ENCODE measurements at regions not wholly inside any gene's neighbourhood (a gene's known extent, or its start where the extent isn't known, plus 50 kb on each side); places are given as distances from the start of the nearest gene placed in this dataset.

DNA sequence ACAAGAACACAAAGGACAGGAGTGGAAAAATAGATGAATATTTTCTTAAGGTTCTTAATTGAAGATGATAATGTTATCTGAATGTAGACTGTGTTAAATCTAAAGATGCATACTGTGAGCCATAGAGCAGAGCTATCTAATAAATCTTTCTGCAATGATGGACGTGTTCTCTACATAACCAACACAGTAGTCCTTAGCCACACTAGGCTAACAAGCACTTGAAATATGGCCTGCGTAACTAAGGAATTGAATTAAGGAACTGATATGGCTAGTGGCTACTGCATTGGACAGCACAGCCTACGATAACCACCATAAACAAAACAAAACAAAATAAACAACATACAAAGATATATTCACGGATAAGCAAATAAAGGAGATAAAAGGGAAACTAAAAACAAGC, 181.3 kb downstream of the LYPLAL1 start:
- Histone ChIP-seq H3K27ac (ENCODE audit: low read depth, low read length) (no peak overlapping the region), H3K27me3 (ENCODE audit: control insufficient read depth in 3 of 3, insufficient read depth in 3 of 3, low read length in 3 of 3) (no peaks in the 10 kb centered on the region), H3K4me1 (ENCODE audit: control insufficient read depth in 3 of 3, insufficient read depth in 3 of 3, low read length in 3 of 3) (no peaks in the 10 kb centered on the region), H3K4me3 (ENCODE audit: low read length in 3 of 3) (no peak overlapping the region), H3K9me3 (ENCODE audit: control insufficient read depth in 3 of 3, low read length in 3 of 3) (no peaks in the 10 kb centered on the region), H3K36me3 (ENCODE audit: control insufficient read depth in 3 of 3, insufficient read depth in 3 of 3, low read length in 3 of 3) (no peaks in the 10 kb centered on the region), H3K9ac (ENCODE audit: low read depth in 1 of 3, low read length in 3 of 3) (no peak overlapping the region)

DNA sequence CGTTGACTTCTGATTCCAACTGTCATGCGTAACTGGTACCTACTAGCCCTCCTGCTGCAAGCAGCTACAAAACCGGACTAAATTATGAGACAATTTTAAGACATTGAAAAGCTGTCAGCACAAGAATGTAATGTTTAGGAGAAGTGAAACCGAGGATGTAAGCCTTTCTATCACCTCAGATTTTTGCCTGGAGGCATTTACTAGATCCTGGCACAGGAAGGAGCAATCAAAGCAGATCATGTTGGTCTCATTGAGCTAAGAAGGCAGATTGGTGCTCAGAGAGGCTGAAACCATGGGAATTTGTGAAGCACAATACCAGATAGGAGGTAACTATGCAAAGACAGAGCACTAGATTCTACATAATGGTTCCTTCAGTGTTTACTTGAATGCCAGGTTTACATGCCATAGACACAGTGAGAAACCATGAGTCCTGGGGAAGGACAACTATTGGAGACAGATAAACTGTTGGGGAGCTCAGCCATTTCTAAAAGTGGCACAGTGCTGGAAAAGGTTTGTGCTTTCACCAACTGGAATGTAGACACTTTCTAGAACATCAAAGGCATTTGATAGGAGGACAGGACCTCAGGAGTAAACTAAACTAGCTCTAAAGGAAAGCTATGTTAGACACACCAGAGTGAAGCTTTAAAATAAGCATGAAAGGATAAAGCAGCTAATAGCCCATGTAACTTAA, 179.4 kb downstream of the LYPLAL1 start:
- H3K27ac ChIP-seq (ENCODE audit: low read depth, low read length) = no peak overlapping the region
- H3K9me3 ChIP-seq (ENCODE audit: control insufficient read depth in 3 of 3, low read length in 3 of 3) = no peaks in the 10 kb centered on the region
- no peak overlapping the region for H3K9ac ChIP-seq (ENCODE audit: low read depth in 1 of 3, low read length in 3 of 3)
- no peaks in the 10 kb centered on the region for H3K36me3 ChIP-seq (ENCODE audit: control insufficient read depth in 3 of 3, insufficient read depth in 3 of 3, low read length in 3 of 3)
- H3K4me1 ChIP-seq (ENCODE audit: control insufficient read depth in 3 of 3, insufficient read depth in 3 of 3, low read length in 3 of 3) = peaks cover under 1 to 5% (median 1%) of the 10 kb centered on the region in 3 donors
- no peaks in the 10 kb centered on the region for H3K27me3 ChIP-seq (ENCODE audit: control insufficient read depth in 3 of 3, insufficient read depth in 3 of 3, low read length in 3 of 3)
- no peak overlapping the region for H3K4me3 ChIP-seq (ENCODE audit: low read length in 3 of 3)

DNA sequence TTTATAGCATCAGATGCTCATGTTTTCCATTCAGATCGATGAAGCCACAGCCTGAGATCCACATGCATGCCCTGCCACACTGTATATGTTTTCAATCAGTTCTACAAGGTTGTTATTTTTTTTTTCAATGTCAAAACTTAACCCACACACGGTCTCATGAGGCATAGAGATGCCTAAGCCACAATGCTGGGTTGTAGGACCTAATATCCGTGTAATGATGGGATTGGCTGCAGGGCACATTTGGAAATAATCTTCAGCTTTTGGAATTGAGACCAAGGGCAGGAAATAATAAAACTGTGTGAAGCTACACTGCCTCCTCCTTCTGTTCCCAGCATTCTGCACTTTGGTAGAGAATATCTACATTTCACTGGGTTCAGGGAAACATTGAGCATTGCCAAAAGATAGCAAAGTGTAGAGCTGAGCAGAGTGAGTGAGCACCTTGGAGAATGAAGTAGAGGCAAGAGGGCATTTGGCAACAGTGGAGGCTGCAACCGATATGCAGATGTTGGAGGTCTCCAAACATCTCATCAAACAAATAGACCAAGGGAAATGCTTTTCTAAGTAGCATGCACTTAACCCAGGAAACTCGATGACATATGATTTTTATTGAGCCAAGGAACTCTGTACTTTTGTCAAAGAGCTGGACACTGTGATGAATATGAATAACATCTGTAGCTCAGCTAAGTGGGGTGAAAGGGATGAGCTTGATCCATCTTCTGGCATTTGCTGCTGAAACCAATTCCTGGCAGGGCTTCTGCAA, 176.7 kb downstream of the LYPLAL1 start:
- Histone ChIP-seq H3K36me3 (ENCODE audit: control insufficient read depth in 3 of 3, insufficient read depth in 3 of 3, low read length in 3 of 3) (no peaks in the 10 kb centered on the region), H3K4me1 (ENCODE audit: control insufficient read depth in 3 of 3, insufficient read depth in 3 of 3, low read length in 3 of 3) (peaks cover 4 to 9% (median 8%) of the 10 kb centered on the region in 3 donors), H3K27ac (ENCODE audit: low read depth, low read length) (no peak overlapping the region), H3K4me3 (ENCODE audit: low read length in 3 of 3) (no peak overlapping the region), H3K27me3 (ENCODE audit: control insufficient read depth in 3 of 3, insufficient read depth in 3 of 3, low read length in 3 of 3) (no peaks in the 10 kb centered on the region), H3K9ac (ENCODE audit: low read depth in 1 of 3, low read length in 3 of 3) (no peak overlapping the region), H3K9me3 (ENCODE audit: control insufficient read depth in 3 of 3, low read length in 3 of 3) (no peaks in the 10 kb centered on the region)

DNA sequence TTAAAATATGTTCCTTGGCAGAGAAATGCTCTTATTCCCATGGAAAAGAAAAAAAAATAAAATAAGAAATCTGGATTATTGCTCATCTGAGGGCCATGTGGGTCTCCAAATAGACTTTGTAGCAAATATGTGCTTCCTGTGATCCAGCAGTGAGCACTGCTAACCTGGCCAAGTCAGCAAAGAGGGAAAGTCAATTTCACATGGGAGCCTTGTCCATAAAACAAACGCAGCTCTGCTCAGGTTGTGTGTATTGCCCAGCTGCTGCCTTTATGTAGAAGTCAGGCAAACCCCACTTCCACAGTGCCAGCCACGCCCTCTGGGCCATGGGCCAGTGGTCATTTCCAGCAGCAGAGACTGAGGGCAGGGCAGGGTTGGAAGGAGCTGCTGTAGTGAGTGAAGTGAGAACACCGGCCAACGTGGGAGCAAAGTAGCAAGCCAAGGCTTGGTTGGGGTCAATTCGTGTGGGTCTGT, 174.3 kb downstream of the LYPLAL1 start:
- H3K4me3 ChIP-seq (ENCODE audit: low read length in 3 of 3) = no peak overlapping the region
- H3K9me3 ChIP-seq (ENCODE audit: control insufficient read depth in 3 of 3, low read length in 3 of 3) = no peaks in the 10 kb centered on the region
- H3K27me3 ChIP-seq (ENCODE audit: control insufficient read depth in 3 of 3, insufficient read depth in 3 of 3, low read length in 3 of 3) = no peaks in the 10 kb centered on the region
- no peak overlapping the region for H3K9ac ChIP-seq (ENCODE audit: low read depth in 1 of 3, low read length in 3 of 3)
- peaks cover 4 to 9% (median 8%) of the 10 kb centered on the region in 3 donors for H3K4me1 ChIP-seq (ENCODE audit: control insufficient read depth in 3 of 3, insufficient read depth in 3 of 3, low read length in 3 of 3)
- no peak overlapping the region for H3K27ac ChIP-seq (ENCODE audit: low read depth, low read length)
- no peaks in the 10 kb centered on the region for H3K36me3 ChIP-seq (ENCODE audit: control insufficient read depth in 3 of 3, insufficient read depth in 3 of 3, low read length in 3 of 3)

DNA sequence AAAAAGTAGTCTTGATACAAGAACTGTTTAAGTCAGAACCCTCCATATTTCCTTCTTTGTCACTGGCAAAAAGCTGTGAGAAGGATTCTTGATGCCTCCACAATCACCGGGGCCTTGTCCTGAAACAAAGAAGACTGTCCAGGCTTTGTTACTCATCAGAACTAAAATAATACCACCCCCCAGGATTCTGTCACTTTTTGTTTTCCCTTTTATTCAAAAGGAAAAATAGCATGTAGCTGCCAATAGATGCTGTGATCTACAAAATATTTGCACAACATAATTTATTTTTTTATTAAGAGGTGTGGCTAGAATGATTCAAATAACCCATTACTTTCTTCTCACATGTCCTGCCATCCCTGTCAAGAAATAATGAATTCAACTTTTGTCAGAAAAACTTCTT, 173.7 kb downstream of the LYPLAL1 start:
- Histone ChIP-seq H3K27me3 (ENCODE audit: control insufficient read depth in 3 of 3, insufficient read depth in 3 of 3, low read length in 3 of 3) (no peaks in the 10 kb centered on the region), H3K9me3 (ENCODE audit: control insufficient read depth in 3 of 3, low read length in 3 of 3) (no peaks in the 10 kb centered on the region), H3K4me3 (ENCODE audit: low read length in 3 of 3) (no peak overlapping the region), H3K4me1 (ENCODE audit: control insufficient read depth in 3 of 3, insufficient read depth in 3 of 3, low read length in 3 of 3) (peaks cover 4 to 9% (median 8%) of the 10 kb centered on the region in 3 donors), H3K9ac (ENCODE audit: low read depth in 1 of 3, low read length in 3 of 3) (no peak overlapping the region), H3K36me3 (ENCODE audit: control insufficient read depth in 3 of 3, insufficient read depth in 3 of 3, low read length in 3 of 3) (no peaks in the 10 kb centered on the region), H3K27ac (ENCODE audit: low read depth, low read length) (no peak overlapping the region)

DNA sequence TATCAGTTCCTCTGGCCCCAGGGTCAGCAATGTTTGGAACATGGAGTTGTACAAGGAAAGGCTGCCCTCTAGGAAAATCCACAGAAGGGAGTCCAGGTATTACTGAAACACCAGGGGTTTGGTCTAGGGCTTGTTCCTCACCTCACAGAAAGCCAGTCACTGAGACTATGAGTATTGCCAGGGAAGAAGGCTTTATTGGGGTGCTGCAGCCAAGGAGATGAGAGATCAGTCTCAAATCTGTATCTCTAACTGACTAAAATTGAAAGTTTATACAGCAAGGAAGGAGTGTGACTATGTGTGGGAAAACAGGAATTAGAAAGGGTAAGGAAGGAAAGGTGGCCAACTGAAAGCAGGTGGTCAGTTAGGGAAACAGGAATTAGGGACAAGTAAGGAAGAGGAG, 172.3 kb downstream of the LYPLAL1 start:
- no peaks in the 10 kb centered on the region for H3K27me3 ChIP-seq (ENCODE audit: control insufficient read depth in 3 of 3, insufficient read depth in 3 of 3, low read length in 3 of 3)
- no peak overlapping the region for H3K27ac ChIP-seq (ENCODE audit: low read depth, low read length)
- peaks cover 4 to 9% (median 8%) of the 10 kb centered on the region in 3 donors for H3K4me1 ChIP-seq (ENCODE audit: control insufficient read depth in 3 of 3, insufficient read depth in 3 of 3, low read length in 3 of 3)
- H3K36me3 ChIP-seq (ENCODE audit: control insufficient read depth in 3 of 3, insufficient read depth in 3 of 3, low read length in 3 of 3) = no peaks in the 10 kb centered on the region
- no peak overlapping the region for H3K4me3 ChIP-seq (ENCODE audit: low read length in 3 of 3)
- H3K9me3 ChIP-seq (ENCODE audit: control insufficient read depth in 3 of 3, low read length in 3 of 3) = no peaks in the 10 kb centered on the region
- no peak overlapping the region for H3K9ac ChIP-seq (ENCODE audit: low read depth in 1 of 3, low read length in 3 of 3)

DNA sequence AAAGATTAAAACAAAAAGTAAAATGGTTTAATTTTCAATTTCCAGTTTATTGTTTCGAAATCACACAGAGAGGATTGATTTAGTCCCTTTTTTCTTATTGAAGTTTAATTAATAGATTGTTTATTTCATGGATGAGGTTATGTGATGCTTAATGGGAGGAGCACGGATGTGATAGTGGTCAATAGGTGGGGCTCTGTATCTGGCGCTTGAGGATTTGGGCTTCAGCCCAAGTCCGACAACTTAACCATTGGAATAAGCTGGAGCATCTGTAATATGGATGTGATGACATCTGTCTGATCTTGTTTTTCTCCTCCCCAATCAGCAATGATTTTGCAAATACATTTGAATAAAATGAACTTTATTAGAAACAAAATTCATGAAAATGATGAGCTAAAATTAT, 169.2 kb downstream of the LYPLAL1 start:
- H3K27me3 ChIP-seq (ENCODE audit: control insufficient read depth in 3 of 3, insufficient read depth in 3 of 3, low read length in 3 of 3) = no peaks in the 10 kb centered on the region
- no peaks in the 10 kb centered on the region for H3K36me3 ChIP-seq (ENCODE audit: control insufficient read depth in 3 of 3, insufficient read depth in 3 of 3, low read length in 3 of 3)
- no peak overlapping the region for H3K27ac ChIP-seq (ENCODE audit: low read depth, low read length)
- H3K9me3 ChIP-seq (ENCODE audit: control insufficient read depth in 3 of 3, low read length in 3 of 3) = no peaks in the 10 kb centered on the region
- no peak overlapping the region for H3K9ac ChIP-seq (ENCODE audit: low read depth in 1 of 3, low read length in 3 of 3)
- H3K4me1 ChIP-seq (ENCODE audit: control insufficient read depth in 3 of 3, insufficient read depth in 3 of 3, low read length in 3 of 3) = peaks cover 0 to 5% (median under 1%) of the 10 kb centered on the region in 3 donors
- H3K4me3 ChIP-seq (ENCODE audit: low read length in 3 of 3) = no peak overlapping the region

DNA sequence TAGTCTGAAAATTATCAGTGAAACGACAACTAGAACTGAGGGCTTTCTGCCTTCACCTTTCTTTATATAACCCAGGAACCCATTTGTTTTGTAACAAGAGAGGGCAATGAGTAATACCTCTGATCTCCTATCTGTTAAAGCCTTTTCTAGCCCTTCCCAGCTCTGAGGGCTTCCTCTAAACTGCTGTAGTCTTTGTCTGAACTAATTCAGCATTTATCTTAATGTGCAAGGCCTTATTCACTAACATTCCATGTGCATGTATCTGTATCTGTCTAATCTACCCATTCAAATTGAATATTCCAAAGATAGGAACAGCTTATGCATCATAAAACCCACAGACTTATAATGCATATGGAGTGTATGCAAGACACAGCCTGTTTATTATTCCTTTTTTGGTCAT, 167.1 kb downstream of the LYPLAL1 start:
- H3K4me3 ChIP-seq (ENCODE audit: low read length in 3 of 3) = no peak overlapping the region
- H3K9ac ChIP-seq (ENCODE audit: low read depth in 1 of 3, low read length in 3 of 3) = no peak overlapping the region
- H3K36me3 ChIP-seq (ENCODE audit: control insufficient read depth in 3 of 3, insufficient read depth in 3 of 3, low read length in 3 of 3) = no peaks in the 10 kb centered on the region

DNA sequence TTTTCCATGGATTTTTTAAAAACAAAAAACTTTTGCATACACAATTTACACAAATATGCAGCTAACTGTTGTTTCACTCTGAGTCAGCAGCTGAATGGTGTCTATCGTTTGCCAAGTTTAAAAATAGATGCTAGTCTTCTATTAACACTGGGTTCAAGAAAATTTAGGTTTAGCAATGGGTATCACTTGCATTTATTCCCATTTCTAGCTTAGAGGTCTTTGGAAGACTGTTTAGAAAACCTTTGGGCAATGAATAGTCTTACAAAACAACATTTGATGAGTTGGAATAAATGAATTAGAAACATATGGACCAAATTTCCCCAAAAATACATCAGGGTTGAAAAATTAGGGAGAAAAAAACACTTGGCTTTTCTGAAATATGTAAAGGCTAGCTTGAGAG, 165.8 kb downstream of the LYPLAL1 start:
- H3K9ac ChIP-seq (ENCODE audit: low read depth in 1 of 3, low read length in 3 of 3) = no peak overlapping the region
- no peak overlapping the region for H3K27ac ChIP-seq (ENCODE audit: low read depth, low read length)
- H3K9me3 ChIP-seq (ENCODE audit: control insufficient read depth in 3 of 3, low read length in 3 of 3) = no peaks in the 10 kb centered on the region
- no peaks in the 10 kb centered on the region for H3K4me1 ChIP-seq (ENCODE audit: control insufficient read depth in 3 of 3, insufficient read depth in 3 of 3, low read length in 3 of 3)
- no peaks in the 10 kb centered on the region for H3K36me3 ChIP-seq (ENCODE audit: control insufficient read depth in 3 of 3, insufficient read depth in 3 of 3, low read length in 3 of 3)
- no peaks in the 10 kb centered on the region for H3K27me3 ChIP-seq (ENCODE audit: control insufficient read depth in 3 of 3, insufficient read depth in 3 of 3, low read length in 3 of 3)
- H3K4me3 ChIP-seq (ENCODE audit: low read length in 3 of 3) = no peak overlapping the region

More for the DNA sequence above, 167.1 kb downstream of the LYPLAL1 start:
- Histone ChIP-seq H3K9me3 (ENCODE audit: control insufficient read depth in 3 of 3, low read length in 3 of 3) (no peaks in the 10 kb centered on the region), H3K27ac (ENCODE audit: low read depth, low read length) (no peak overlapping the region), H3K4me1 (ENCODE audit: control insufficient read depth in 3 of 3, insufficient read depth in 3 of 3, low read length in 3 of 3) (no peaks in the 10 kb centered on the region), H3K27me3 (ENCODE audit: control insufficient read depth in 3 of 3, insufficient read depth in 3 of 3, low read length in 3 of 3) (no peaks in the 10 kb centered on the region)

DNA sequence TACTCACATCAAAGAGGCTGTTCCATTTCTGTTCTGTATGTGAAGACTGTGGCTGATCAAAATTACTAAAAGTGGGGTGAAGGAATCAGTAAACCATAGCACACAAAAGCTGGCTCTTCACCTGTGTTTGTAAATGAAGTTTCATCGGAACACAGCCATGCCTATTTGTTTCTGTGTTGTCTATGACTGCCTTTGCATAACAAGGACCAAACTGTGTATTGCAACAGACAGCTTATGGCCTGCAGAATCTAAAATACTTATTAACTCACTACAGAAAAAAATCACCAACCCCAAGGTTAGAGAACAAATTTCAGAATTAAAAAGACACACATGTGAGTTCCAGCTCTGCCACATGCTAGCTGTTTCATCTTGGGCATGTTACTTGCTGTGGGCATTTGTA, 163.9 kb downstream of the LYPLAL1 start:
- H3K9me3 ChIP-seq (ENCODE audit: control insufficient read depth in 3 of 3, low read length in 3 of 3) = no peaks in the 10 kb centered on the region
- H3K4me3 ChIP-seq (ENCODE audit: low read length in 3 of 3) = no peak overlapping the region
- no peaks in the 10 kb centered on the region for H3K27me3 ChIP-seq (ENCODE audit: control insufficient read depth in 3 of 3, insufficient read depth in 3 of 3, low read length in 3 of 3)

More for the DNA sequence above, 163.9 kb downstream of the LYPLAL1 start:
- Histone ChIP-seq H3K4me1 (ENCODE audit: control insufficient read depth in 3 of 3, insufficient read depth in 3 of 3, low read length in 3 of 3) (no peaks in the 10 kb centered on the region), H3K9ac (ENCODE audit: low read depth in 1 of 3, low read length in 3 of 3) (no peak overlapping the region), H3K27ac (ENCODE audit: low read depth, low read length) (no peak overlapping the region), H3K36me3 (ENCODE audit: control insufficient read depth in 3 of 3, insufficient read depth in 3 of 3, low read length in 3 of 3) (no peaks in the 10 kb centered on the region)
